H1 (cell line): ENCODE measurements at regions not wholly inside any gene's neighbourhood (a gene's known extent, or its start where the extent isn't known, plus 50 kb on each side); places are given as distances from the start of the nearest gene placed in this dataset.

Experiments used
- EP300 ChIP-seq, 2 experiments: IDR thresholded peaks; 1 replicate in 1 of 2; 2 replicates in 1 of 2; pipeline ENCODE4 v1.6.1; 2011 to 2012; ENCODE audit warnings: low read depth in 2 of 2, low read length in 2 of 2, mild to moderate bottlenecking in 2 of 2, borderline replicate concordance in 1 of 2, inconsistent platforms in 1 of 2, moderate library complexity in 1 of 2
- GABPA ChIP-seq: IDR thresholded peaks from 2 replicates; pipeline ENCODE4 v1.6.1; 2011; ENCODE audit warnings: mild to moderate bottlenecking, low read length, moderate library complexity, borderline replicate concordance; ENCODE audit not compliant: insufficient read depth
- HDAC2 ChIP-seq, 2 experiments: fragments of 300-600 bp in 1 of 2; sonication (generic) in 1 of 2; IDR thresholded peaks; 2 replicates each; pipeline ENCODE4 v1.6.1; 2011 to 2012; ENCODE audit warnings: low read depth in 2 of 2, low read length in 2 of 2, mild to moderate bottlenecking in 2 of 2, moderate library complexity in 2 of 2, borderline replicate concordance in 1 of 2, inconsistent platforms in 1 of 2
- RBBP5 ChIP-seq: IDR thresholded peaks from 2 replicates; pipeline ENCODE4 v1.7.1; 2012; ENCODE audit warnings: low read depth, mild to moderate bottlenecking, inconsistent platforms, low read length, moderate library complexity, borderline replicate concordance
- SP1 ChIP-seq: IDR thresholded peaks from 2 replicates; pipeline ENCODE4 v1.6.1; 2011; ENCODE audit warnings: low read depth, low read length
- TBP ChIP-seq: IDR thresholded peaks from 2 replicates; pipeline ENCODE4 v1.6.1; 2011; ENCODE audit warnings: low read depth, low read length, improper control_type of control experiment
- TF ChIP-seq, protein P1 (sequence below): IDR thresholded peaks from 2 replicates; pipeline ENCODE4 v1.6.1; 2012; ENCODE audit warnings: inconsistent platforms

DNA sequence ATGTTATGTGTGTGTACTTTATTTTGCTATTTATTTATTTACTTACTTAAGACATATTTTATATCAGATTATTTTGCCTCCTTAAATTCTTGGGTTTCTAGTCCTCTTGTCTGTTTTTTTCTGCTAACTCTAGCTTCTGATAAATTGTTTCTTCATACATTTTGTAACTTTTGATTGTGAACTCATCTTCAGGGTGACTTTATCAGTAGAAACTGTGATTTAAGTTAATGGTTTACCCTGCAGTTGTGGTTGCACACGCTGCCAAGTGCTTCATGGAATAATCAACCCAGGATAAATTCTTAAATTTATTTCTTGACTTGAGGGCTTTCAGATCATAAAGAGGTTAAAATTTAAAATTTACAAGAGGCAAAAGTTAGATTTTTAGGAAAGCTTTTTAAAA is 173.3 kb downstream of the CENPW start (continued):
- no peak for TF ChIP-seq GABPA
- no peak for TF ChIP-seq EP300 (IDR thresholded peaks at IDR 0.05; ENCODE audit: borderline replicate concordance in 1 of 2, low read depth in 2 of 2, low read length in 2 of 2)
- TF ChIP-seq RBBP5: no peak
- TF ChIP-seq, protein P1, sequence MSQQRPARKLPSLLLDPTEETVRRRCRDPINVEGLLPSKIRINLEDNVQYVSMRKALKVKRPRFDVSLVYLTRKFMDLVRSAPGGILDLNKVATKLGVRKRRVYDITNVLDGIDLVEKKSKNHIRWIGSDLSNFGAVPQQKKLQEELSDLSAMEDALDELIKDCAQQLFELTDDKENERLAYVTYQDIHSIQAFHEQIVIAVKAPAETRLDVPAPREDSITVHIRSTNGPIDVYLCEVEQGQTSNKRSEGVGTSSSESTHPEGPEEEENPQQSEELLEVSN: no peak
- TF ChIP-seq HDAC2 (IDR thresholded peaks at IDR 0.05; ENCODE audit: borderline replicate concordance in 1 of 2, low read depth in 2 of 2, low read length in 2 of 2): no peak
- TF ChIP-seq SP1: no peak
- no peak for TF ChIP-seq TBP
